ENCODE measurements at regions not wholly inside any gene's neighbourhood (a gene's known extent, or its start where the extent isn't known, plus 50 kb on each side); places are given as distances from the start of the nearest gene placed in this dataset.

DNA sequence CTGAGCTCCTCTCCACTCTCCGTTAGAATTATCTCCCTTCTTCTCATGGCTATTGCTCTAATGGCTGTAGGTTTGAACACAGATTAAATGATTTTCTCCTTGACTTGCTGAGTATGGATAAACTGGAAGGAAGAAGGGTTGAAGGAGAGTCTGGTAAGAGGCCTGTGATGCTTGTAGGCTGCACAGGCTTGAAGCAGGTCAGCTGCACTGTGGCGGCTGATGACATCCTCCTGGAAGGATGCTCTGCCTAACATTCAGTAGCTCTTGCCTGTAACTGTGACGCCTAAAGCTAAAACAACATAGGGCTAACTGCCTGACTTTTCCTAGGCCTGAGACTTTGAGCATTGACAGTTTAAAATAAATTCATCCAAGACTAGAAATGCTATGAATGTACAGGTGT is 166.3 kb downstream of the MREG start:
- no peak for DNase-seq (ENCODE audit: low read depth)

DNA sequence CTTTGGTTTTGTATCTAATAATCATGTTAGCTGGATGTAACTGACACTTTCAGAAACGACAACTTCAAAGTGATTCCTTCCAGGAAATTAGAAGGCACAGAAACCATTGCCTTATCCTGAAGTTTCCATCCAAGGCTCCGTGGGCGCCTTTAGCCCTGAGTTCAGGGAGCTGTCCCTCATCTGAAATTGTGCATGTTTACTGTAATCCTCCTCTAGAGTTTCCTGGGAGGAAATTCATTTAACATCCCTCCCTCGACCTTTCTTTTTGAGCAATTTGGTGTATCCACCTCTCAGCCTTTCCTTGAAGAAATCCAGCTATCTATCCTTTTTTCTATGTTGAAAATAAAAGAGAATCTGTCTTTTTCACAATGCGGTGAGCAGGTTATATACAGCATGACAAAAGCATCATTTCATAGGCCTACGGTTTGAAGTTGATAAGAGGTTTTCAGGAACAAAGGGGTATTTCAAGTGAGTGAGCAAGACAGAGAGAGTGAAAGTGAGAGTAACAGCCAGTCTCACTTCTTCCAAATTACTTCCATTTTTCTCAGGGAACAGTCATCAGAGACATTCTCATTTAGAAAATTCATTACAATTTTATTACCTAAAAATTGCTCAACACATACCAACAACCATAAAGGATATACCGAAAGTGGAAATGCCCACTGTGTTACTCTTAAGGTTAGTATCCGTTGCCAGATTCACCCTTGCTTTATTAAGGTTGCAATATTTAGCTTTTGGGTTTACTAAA is 167.3 kb downstream of the MREG start:
- DNase-seq (ENCODE audit: low read depth): peak; percentile 23
- TF ChIP-seq, protein P1, sequence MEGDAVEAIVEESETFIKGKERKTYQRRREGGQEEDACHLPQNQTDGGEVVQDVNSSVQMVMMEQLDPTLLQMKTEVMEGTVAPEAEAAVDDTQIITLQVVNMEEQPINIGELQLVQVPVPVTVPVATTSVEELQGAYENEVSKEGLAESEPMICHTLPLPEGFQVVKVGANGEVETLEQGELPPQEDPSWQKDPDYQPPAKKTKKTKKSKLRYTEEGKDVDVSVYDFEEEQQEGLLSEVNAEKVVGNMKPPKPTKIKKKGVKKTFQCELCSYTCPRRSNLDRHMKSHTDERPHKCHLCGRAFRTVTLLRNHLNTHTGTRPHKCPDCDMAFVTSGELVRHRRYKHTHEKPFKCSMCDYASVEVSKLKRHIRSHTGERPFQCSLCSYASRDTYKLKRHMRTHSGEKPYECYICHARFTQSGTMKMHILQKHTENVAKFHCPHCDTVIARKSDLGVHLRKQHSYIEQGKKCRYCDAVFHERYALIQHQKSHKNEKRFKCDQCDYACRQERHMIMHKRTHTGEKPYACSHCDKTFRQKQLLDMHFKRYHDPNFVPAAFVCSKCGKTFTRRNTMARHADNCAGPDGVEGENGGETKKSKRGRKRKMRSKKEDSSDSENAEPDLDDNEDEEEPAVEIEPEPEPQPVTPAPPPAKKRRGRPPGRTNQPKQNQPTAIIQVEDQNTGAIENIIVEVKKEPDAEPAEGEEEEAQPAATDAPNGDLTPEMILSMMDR (IDR thresholded peaks at IDR 0.05; ENCODE audit: insufficient read depth, low read depth, low read length, missing control alignments): no peak
- no peak overlapping the region for H3K4me3 ChIP-seq (ENCODE audit: low read depth, low read length)

More for the DNA sequence above, 166.3 kb downstream of the MREG start:
- H3K4me3 ChIP-seq (ENCODE audit: low read depth, low read length): no peak overlapping the region
- TF ChIP-seq, protein P1 (IDR thresholded peaks at IDR 0.05; ENCODE audit: insufficient read depth, low read depth, low read length, missing control alignments): no peak

DNA sequence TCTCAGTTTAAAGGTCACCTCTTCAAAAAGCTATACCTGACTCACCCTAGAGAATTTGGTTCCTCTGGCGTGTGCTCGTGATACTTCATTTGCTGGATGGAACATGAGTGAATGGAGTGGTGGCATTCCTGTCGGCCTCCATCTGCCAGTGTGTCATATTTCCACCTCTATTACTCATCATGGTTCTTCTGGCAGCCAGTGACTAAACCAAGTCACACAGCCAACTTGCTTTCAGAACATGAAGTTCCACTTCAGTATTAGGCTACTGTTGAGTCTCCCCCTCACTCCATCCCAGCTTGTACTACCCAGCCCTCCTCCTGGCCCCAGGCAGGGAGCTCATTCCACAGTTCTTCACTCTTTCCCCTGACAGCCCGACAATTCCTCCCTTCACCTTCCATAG is 169.8 kb downstream of the MREG start:
- H3K4me3 ChIP-seq (ENCODE audit: low read depth, low read length): no peak overlapping the region
- DNase-seq (ENCODE audit: low read depth): no peak
- TF ChIP-seq, protein P1 (IDR thresholded peaks at IDR 0.05; ENCODE audit: insufficient read depth, low read depth, low read length, missing control alignments): no peak

DNA sequence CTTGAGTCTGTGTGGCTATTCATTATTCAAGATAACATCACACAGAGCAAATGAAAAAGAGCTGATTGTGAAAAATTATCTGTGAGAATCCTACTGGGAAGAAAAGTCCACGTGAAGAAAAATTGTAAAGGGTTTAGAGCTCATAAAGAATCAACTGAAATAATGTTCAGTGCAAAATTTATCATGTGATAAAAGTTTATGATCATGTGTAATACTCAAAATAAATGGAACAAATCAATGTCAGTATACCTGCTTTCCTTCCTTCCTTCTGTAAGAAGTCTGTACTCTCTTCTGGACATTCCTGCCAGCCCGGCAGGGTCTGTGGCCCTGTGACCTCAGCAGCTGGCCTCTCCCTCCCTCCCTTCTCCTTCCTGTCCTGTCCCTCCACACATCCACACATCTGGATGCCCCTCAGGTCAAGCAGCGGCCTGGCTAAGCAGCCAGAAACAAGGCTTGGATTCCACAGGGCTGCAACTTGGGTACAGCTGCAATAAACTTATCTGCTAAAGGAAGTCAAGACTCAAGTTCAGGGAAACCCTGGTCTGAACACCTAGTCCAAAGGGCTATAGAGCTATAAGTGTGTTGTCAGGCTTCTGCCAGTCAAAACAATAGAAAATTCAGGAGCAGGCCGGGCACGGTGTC is 172.1 kb downstream of the MREG start:
- TF ChIP-seq, protein P1 (IDR thresholded peaks at IDR 0.05; ENCODE audit: insufficient read depth, low read depth, low read length, missing control alignments): no peak
- DNase-seq (ENCODE audit: low read depth): no peak

DNA sequence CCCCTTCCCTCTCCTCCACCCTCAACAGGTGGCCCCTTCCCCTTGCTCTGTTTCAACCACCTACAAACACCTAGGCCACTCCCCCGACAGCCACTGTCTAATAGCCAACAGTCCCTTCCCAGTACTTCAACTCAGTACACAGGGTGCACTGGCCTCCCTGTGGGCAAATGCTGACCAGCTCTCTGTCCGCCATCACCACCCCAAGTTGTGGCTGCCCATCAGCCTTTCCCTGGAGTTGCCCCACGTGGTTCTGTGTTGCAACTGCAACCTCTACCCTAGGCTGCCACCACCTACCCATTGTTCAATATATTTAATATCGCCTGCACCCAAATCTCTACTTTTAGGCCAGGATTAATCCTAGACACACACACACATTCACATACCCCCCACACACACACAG is 173.5 kb downstream of the MREG start:
- DNase-seq (ENCODE audit: low read depth): no peak
- H3K4me3 ChIP-seq (ENCODE audit: low read depth, low read length): no peak overlapping the region
- TF ChIP-seq, protein P1 (IDR thresholded peaks at IDR 0.05; ENCODE audit: insufficient read depth, low read depth, low read length, missing control alignments): no peak

More for the DNA sequence above, 172.1 kb downstream of the MREG start:
- no peak overlapping the region for H3K4me3 ChIP-seq (ENCODE audit: low read depth, low read length)

DNA sequence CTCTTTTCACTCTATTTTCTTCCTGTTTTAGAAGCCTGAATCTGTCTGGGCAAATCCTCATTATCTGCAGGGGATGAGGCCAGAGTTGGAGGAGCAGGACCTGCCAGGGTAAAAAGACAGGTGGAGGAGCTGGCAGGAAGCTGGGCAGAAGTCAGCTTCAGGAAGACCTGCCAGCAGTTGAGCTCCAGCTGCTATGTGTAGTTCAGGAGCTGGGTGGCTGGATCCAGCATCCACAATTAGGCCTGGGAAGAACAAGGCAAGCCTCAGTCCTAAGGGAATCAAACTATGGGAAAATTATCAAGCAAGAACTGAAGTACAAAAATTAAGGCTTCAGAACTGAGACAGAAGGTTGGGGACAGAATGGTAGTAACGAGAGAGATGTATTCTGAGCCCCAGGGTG is 174.0 kb downstream of the MREG start:
- H3K4me3 ChIP-seq (ENCODE audit: low read depth, low read length): no peak overlapping the region
- no peak for DNase-seq (ENCODE audit: low read depth)
- TF ChIP-seq, protein P1 (IDR thresholded peaks at IDR 0.05; ENCODE audit: insufficient read depth, low read depth, low read length, missing control alignments): no peak

Data from GM12865 (cell line).